Keratinocyte (primary cell): ENCODE measurements at regions not wholly inside any gene's neighbourhood (a gene's known extent, or its start where the extent isn't known, plus 50 kb on each side); places are given as distances from the start of the nearest gene placed in this dataset.

Experiments used
- DNase-seq: peaks from one replicate; pipeline ENCODE4 v3.0.0-alpha.2; 2011; ENCODE audit warnings: low read depth, missing footprints, low spot score
- FAIRE-seq: peaks from 2 replicates; lab custom pipeline; 2011; peaks lifted over from hg19 to GRCh38; lab: Jason Lieb, UNC
- H2AFZ ChIP-seq: 2 replicates; pipeline ENCODE4 v1.6.0; 2012; ENCODE audit warnings: low read length, control low read depth, inconsistent platforms; ENCODE audit not compliant: control insufficient read depth
- H3K27ac ChIP-seq: 2 replicates; pipeline ENCODE4 v1.5.1; 2011; ENCODE audit warnings: low read length; ENCODE audit not compliant: control insufficient read depth, insufficient read depth
- H3K27me3 ChIP-seq: 3 replicates; pipeline ENCODE4 v1.6.0; 2011; ENCODE audit warnings: low read length; ENCODE audit not compliant: control insufficient read depth, insufficient read depth; ENCODE audit errors: extremely low read depth
- H3K36me3 ChIP-seq, 2 experiments: 2 replicates in 1 of 2; 3 replicates in 1 of 2; pipeline ENCODE4 v1.5.1; 2011; ENCODE audit warnings: low read length in 2 of 2, mild to moderate bottlenecking in 1 of 2; ENCODE audit not compliant: control insufficient read depth in 2 of 2, insufficient read depth in 2 of 2; ENCODE audit errors: extremely low read depth in 1 of 2
- H3K4me1 ChIP-seq: 3 replicates; pipeline ENCODE4 v1.5.1; 2011; ENCODE audit warnings: low read length; ENCODE audit not compliant: control insufficient read depth, insufficient read depth; ENCODE audit errors: extremely low read depth
- H3K4me2 ChIP-seq: 3 replicates; pipeline ENCODE4 v1.6.0; 2011; ENCODE audit warnings: low read depth, low read length; ENCODE audit not compliant: control insufficient read depth, insufficient read depth; ENCODE audit errors: extremely low read depth
- H3K4me3 ChIP-seq, 3 experiments: fragments of 200-600 bp in 1 of 3; sonication (generic) in 1 of 3; 2 replicates in 2 of 3; 3 replicates in 1 of 3; pipeline ENCODE4 v1.5.1; 2011 to 2016; ENCODE audit warnings: low read length in 3 of 3, mild to moderate bottlenecking in 3 of 3, control low read depth in 2 of 3, inconsistent platforms in 1 of 3, low read depth in 1 of 3, mixed read lengths in 1 of 3, mixed run types in 1 of 3, moderate library complexity in 1 of 3; ENCODE audit not compliant: control insufficient read depth in 2 of 3, insufficient read depth in 2 of 3; ENCODE audit errors: extremely low read depth in 1 of 3
- H3K79me2 ChIP-seq: 2 replicates; pipeline ENCODE4 v1.6.0; 2012; ENCODE audit warnings: low read length; ENCODE audit not compliant: control insufficient read depth, insufficient read depth
- H3K9ac ChIP-seq: 3 replicates; pipeline ENCODE4 v1.6.0; 2011; ENCODE audit warnings: low read length; ENCODE audit not compliant: control insufficient read depth, insufficient read depth; ENCODE audit errors: extremely low read depth
- H3K9me1 ChIP-seq: 3 replicates; pipeline ENCODE4 v1.6.0; 2011; ENCODE audit warnings: low read length; ENCODE audit not compliant: control insufficient read depth, insufficient read depth; ENCODE audit errors: extremely low read depth
- H3K9me3 ChIP-seq: 2 replicates; pipeline ENCODE4 v1.5.1; 2012; ENCODE audit warnings: low read depth, low read length; ENCODE audit not compliant: control insufficient read depth
- H4K20me1 ChIP-seq: 3 replicates; pipeline ENCODE4 v1.6.0; 2011; ENCODE audit warnings: low read length; ENCODE audit not compliant: control insufficient read depth, insufficient read depth; ENCODE audit errors: extremely low read depth
- EZH2 ChIP-seq: IDR thresholded peaks from one replicate; pipeline ENCODE4 v1.6.1; 2012; ENCODE audit warnings: inconsistent platforms, mild to moderate bottlenecking, low read length, moderate library complexity
- dilution Hi-C: fragments of 300-500 bp; cut with MboI; formaldehyde crosslinking; loops from one replicate; pipeline ENCODE4 v1.7.0; 2020; ENCODE audit warnings: low sequenced_read_pairs; ENCODE audit not compliant: extremely low pct_ligation_motif_present
- TF ChIP-seq, protein P1 (sequence below), 3 experiments: IDR thresholded peaks in 1 of 3; conservative IDR thresholded peaks in 1 of 3; optimal IDR thresholded peaks in 1 of 3; 2 replicates in 2 of 3; 3 replicates in 1 of 3; pipeline versions ENCODE3 to v1.5.1; 2011; ENCODE audit warnings: low read length in 3 of 3, mild to moderate bottlenecking in 3 of 3, moderate library complexity in 2 of 3, control low read depth in 1 of 3, inconsistent platforms in 1 of 3; ENCODE audit not compliant: insufficient read depth in 2 of 3; ENCODE audit errors: extremely low read depth in 1 of 3

DNA sequence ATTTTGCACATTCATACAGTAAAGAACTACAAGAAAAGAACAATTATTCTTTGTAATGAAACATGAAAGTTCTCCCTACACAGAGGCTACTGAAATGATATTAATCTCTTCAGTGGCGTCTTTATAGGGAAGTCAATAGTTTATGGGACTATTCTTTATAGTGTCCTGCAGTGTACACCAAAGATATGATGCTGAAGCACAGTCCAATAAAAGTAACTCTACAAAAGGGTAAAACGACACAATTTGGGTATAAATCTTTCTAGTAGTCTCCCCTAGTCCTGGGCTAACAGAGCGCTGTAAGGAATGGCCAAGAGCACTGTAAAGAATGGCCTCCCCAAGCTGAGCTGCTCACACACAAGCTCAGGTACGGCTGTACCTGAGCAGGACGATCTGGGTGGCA lies 101.1 kb upstream of the FUNDC1 start:
- FAIRE-seq: no peak
- H4K20me1 ChIP-seq: no peaks in the 10 kb centered on the region
- no peaks in the 10 kb centered on the region for H3K4me1 ChIP-seq
- H3K9ac ChIP-seq: no peak overlapping the region
- no peaks in the 10 kb centered on the region for H3K9me1 ChIP-seq
- H3K36me3 ChIP-seq: no peaks in the 10 kb centered on the region
- dilution Hi-C loops: no loop called here
- no peaks in the 10 kb centered on the region for H3K27me3 ChIP-seq
- H3K79me2 ChIP-seq: no peaks in the 10 kb centered on the region
- TF ChIP-seq EZH2: no peak
- TF ChIP-seq, protein P1, sequence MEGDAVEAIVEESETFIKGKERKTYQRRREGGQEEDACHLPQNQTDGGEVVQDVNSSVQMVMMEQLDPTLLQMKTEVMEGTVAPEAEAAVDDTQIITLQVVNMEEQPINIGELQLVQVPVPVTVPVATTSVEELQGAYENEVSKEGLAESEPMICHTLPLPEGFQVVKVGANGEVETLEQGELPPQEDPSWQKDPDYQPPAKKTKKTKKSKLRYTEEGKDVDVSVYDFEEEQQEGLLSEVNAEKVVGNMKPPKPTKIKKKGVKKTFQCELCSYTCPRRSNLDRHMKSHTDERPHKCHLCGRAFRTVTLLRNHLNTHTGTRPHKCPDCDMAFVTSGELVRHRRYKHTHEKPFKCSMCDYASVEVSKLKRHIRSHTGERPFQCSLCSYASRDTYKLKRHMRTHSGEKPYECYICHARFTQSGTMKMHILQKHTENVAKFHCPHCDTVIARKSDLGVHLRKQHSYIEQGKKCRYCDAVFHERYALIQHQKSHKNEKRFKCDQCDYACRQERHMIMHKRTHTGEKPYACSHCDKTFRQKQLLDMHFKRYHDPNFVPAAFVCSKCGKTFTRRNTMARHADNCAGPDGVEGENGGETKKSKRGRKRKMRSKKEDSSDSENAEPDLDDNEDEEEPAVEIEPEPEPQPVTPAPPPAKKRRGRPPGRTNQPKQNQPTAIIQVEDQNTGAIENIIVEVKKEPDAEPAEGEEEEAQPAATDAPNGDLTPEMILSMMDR (optimal IDR thresholded peaks at IDR 0.05 in 1 of 3, IDR thresholded peaks at IDR 0.05 in 1 of 3, conservative IDR thresholded peaks at IDR 0.05 in 1 of 3; ENCODE audit: extremely low read depth in 1 of 3, insufficient read depth in 2 of 3, low read length in 3 of 3): no peak
- no peak overlapping the region for H2AFZ ChIP-seq
- no peak for DNase-seq
- no peak overlapping the region for H3K4me3 ChIP-seq
- no peaks in the 10 kb centered on the region for H3K9me3 ChIP-seq
- no peak overlapping the region for H3K27ac ChIP-seq
- no peak overlapping the region for H3K4me2 ChIP-seq

DNA sequence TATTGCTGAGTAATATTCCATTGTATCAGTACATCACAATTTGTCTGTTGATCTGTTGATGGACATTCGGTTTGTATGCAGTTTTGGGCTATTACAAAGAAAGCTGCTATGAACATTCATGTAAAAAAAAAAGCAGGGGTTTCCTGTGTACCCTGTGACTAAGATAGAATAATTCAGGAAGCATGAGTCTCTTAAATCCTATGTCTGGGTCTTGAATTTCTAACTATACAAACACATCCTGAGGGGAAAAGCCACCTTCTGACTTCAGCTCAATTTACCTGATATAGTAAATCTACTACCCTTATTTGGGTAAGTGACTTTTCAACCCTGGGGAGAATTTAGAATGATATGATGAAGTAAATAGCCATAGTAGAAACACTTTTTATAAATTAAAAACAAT lies 94.6 kb upstream of the FUNDC1 start:
- Histone ChIP-seq H3K9me1 (no peaks in the 10 kb centered on the region), H3K27me3 (no peaks in the 10 kb centered on the region), H3K36me3 (no peaks in the 10 kb centered on the region), H3K4me2 (no peak overlapping the region), H2AFZ (no peak overlapping the region), H3K4me3 (no peak overlapping the region), H4K20me1 (no peaks in the 10 kb centered on the region), H3K79me2 (no peaks in the 10 kb centered on the region), H3K27ac (no peak overlapping the region), H3K4me1 (no peaks in the 10 kb centered on the region), H3K9ac (no peak overlapping the region), H3K9me3 (no peaks in the 10 kb centered on the region)
- dilution Hi-C loops: no loop called here
- TF ChIP-seq, protein P1 (optimal IDR thresholded peaks at IDR 0.05 in 1 of 3, IDR thresholded peaks at IDR 0.05 in 1 of 3, conservative IDR thresholded peaks at IDR 0.05 in 1 of 3; ENCODE audit: extremely low read depth in 1 of 3, insufficient read depth in 2 of 3, low read length in 3 of 3): no peak
- no peak for TF ChIP-seq EZH2
- no peak for DNase-seq
- FAIRE-seq: no peak
